Pancreas (tissue), 10 donors: ENCODE measurements at regions not wholly inside any gene's neighbourhood (a gene's known extent, or its start where the extent isn't known, plus 50 kb on each side); places are given as distances from the start of the nearest gene placed in this dataset.

Experiments
- ATAC-seq, 4 donors: fragments of 200-7000 bp; cut with Tn5 transposase; one replicate each; pipeline versions ENCODE4 v1.8.0 to v1.9.1; 2020; ENCODE audit warnings: mild to moderate bottlenecking in 4 of 4, moderate library complexity in 4 of 4
- DNase-seq, 6 donors: peaks; one replicate each; pipeline ENCODE4 v3.0.0-alpha.2; 2020
- FAIRE-seq: peaks from 2 replicates; lab custom pipeline; 2012; peaks lifted over from hg19 to GRCh38; lab: Jason Lieb, UNC
- H3K27ac ChIP-seq, 4 donors: fragments of 200-600 bp; sonication (generic); 1 replicate in 3 of 4; 2 replicates in 1 of 4; pipeline versions ENCODE4 v1.5.0 to v1.8.0; 2020
- H3K27me3 ChIP-seq, 4 donors: fragments of 200-600 bp; one replicate each; pipeline ENCODE4 v1.8.0; 2021
- H3K36me3 ChIP-seq, 3 donors: fragments of 200-600 bp; sonication (generic) in 1 of 3; one replicate each; pipeline versions ENCODE4 v1.5.0 to v1.8.0; 2020 to 2021
- H3K4me1 ChIP-seq, 3 donors: fragments of 200-600 bp; one replicate each; pipeline ENCODE4 v1.8.0; 2021
- H3K4me3 ChIP-seq, 4 donors: fragments of 200-600 bp; sonication (generic) in 2 of 4; one replicate each; pipeline versions ENCODE4 v1.5.0 to v1.8.0; 2020 to 2021
- H3K9me3 ChIP-seq, 4 donors: fragments of 200-600 bp; one replicate each; pipeline ENCODE4 v1.8.0; 2021
- WGBS, 2 donors: extraction: QIAGEN DNeasy Blood & Tissue Kit; methylation state at CpG; one replicate each; pipeline ENCODE4 v1.1.7; 2013; 5-methylcytosine and 5-hydroxymethylcytosine counted together
- intact Hi-C, 3 donors: fragments of 100-400 bp; cut with DNase I; formaldehyde crosslinking; loops; one replicate each; pipeline versions ENCODE4 v1.11.1 to v1.14.2; 2022
- TF ChIP-seq, protein P1 (sequence below), 4 donors: fragments of 200-600 bp; sonication (generic) in 3 of 4; IDR thresholded peaks; one replicate each; pipeline versions ENCODE4 v1.5.0 to v1.8.0; 2021; ENCODE audit warnings: antibody characterized with exemption in 4 of 4
- donor health status: healthy with polysubstance abuse.
- donor health status: DM: no; HTN: no; CAD: no; lungs with moderate emphysema.
- donor health status: DM: no; HTN: no; CAD: no.
- donor health status: control.
- donor health status: control.
- donor health status: Bipolar disorder and iron deficiency.
- donor health status: DM: yes; HTN: yes; CAD: no.
- donor health status: DM: no; HTN: no; CAD: no.
- donor health status: DM: no; HTN: no; CAD: no.
- donor health status: DM: yes; HTN: yes; CAD: no.

DNA sequence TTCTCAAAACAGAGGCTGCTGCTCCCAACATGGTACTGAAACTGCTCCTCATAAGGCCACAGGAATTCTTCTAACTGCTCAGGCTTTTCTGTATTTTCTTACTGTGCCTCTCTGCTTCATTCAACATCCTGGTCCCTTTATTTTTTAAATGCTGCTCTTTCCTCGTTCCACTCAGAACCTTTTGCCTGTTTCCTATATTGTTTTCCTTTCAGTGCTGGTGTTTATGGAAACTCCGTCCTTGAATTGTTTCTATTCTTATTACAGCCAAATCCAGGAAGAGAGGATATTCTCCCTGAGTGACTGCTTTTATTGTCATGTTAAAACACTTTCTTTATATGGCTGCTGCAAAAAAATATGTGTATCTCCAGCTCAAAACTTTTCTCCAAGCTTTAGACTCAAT, 173.0 kb upstream of the E2F7 start:
- Histone ChIP-seq H3K36me3 (no peaks in the 10 kb centered on the region), H3K4me3 (no peak overlapping the region), H3K27ac (no peak overlapping the region), H3K4me1 (no peaks in the 10 kb centered on the region), H3K9me3 (no peaks in the 10 kb centered on the region), H3K27me3 (no peaks in the 10 kb centered on the region)
- 53 to 68% methylated on average over 2 of the region's 2 CpGs for WGBS, 2 donors
- TF ChIP-seq, protein P1, sequence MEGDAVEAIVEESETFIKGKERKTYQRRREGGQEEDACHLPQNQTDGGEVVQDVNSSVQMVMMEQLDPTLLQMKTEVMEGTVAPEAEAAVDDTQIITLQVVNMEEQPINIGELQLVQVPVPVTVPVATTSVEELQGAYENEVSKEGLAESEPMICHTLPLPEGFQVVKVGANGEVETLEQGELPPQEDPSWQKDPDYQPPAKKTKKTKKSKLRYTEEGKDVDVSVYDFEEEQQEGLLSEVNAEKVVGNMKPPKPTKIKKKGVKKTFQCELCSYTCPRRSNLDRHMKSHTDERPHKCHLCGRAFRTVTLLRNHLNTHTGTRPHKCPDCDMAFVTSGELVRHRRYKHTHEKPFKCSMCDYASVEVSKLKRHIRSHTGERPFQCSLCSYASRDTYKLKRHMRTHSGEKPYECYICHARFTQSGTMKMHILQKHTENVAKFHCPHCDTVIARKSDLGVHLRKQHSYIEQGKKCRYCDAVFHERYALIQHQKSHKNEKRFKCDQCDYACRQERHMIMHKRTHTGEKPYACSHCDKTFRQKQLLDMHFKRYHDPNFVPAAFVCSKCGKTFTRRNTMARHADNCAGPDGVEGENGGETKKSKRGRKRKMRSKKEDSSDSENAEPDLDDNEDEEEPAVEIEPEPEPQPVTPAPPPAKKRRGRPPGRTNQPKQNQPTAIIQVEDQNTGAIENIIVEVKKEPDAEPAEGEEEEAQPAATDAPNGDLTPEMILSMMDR (IDR thresholded peaks at IDR 0.05), result no peak
- DNase-seq (no peak), ATAC-seq (no peak), FAIRE-seq (no peak)
- intact Hi-C loops, result no loop called here

DNA sequence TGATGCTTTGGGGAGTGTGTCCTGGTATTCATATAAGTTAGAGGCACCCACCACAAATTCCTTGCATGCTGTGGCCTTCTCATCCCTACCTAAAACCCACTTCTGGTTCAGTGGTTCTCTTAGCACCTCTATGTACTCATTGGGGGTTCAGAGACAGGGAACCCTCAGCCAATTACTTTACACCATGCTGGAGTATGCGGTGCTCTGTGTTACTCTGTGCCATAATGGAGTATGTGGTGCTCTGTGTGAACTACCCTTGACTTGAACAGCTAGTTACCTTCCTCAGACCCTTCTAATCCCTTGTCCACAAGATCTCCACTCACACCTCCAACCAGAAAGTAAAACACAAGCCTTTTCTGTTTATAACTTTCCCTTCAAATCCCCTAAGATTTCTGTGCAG, 172.5 kb upstream of the E2F7 start:
- DNase-seq (no peak), ATAC-seq (no peak), FAIRE-seq (no peak)
- TF ChIP-seq, protein P1 (IDR thresholded peaks at IDR 0.05), result no peak
- Histone ChIP-seq H3K4me3 (no peak overlapping the region), H3K27me3 (no peaks in the 10 kb centered on the region), H3K27ac (no peak overlapping the region), H3K36me3 (no peaks in the 10 kb centered on the region), H3K9me3 (no peaks in the 10 kb centered on the region), H3K4me1 (no peaks in the 10 kb centered on the region)
- intact Hi-C loops, result no loop called here
- 71 to 95% methylated on average over 1 of the region's 1 CpG for WGBS, 2 donors

DNA sequence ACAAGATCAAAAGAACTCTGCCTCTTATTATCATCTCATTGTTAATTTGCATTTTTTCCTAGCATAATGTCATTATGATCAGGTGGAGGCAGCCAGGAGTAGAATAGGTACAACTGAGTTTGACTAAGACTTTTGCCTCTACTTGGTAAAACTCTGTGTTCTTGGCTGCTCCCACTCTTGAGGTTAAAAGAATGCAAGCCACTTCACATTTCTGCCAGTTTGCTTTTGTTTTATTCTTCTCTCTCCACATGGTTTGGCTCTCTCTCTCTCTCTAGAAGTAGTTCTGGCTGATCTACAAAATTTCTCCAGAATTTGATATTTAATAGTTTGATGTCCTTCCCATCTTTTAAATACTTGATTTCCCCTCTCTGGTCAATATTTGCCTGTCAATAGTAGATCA, 170.7 kb upstream of the E2F7 start:
- intact Hi-C loops, result no loop called here
- TF ChIP-seq, protein P1 (IDR thresholded peaks at IDR 0.05), result no peak
- H3K36me3 ChIP-seq, result no peaks in the 10 kb centered on the region
- FAIRE-seq (no peak), ATAC-seq (no peak), DNase-seq (no peak)
- H3K4me1 ChIP-seq, result no peaks in the 10 kb centered on the region
- no peaks in the 10 kb centered on the region for H3K27me3 ChIP-seq
- no peaks in the 10 kb centered on the region for H3K9me3 ChIP-seq
- H3K27ac ChIP-seq, result no peak overlapping the region
- H3K4me3 ChIP-seq, result no peak overlapping the region

DNA sequence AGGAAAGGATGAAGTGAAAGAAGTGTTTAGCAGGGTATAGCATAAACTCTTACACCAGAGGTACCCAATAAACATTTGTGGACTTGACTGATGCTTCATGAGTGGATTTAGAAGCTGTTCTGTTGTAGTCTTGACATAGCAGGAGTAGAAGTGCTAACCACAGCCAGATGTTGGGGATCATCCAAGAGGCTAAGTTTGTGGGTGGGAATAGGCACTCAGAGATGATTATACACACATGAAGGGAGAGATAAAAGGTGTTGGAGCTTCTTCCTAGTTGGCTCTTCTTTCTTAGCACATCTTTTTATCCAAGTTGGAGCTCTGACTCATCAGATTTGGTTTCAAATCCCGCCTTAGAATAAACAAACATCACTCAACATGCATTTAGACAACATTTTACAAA, 166.7 kb upstream of the E2F7 start:
- ATAC-seq (peak in 3 of 4 donors; percentile 33 to 39 (median 36)), FAIRE-seq (no peak), DNase-seq (no peak)
- intact Hi-C loops, result no loop called here
- Histone ChIP-seq H3K27me3 (no peaks in the 10 kb centered on the region), H3K27ac (peak overlapping the region in 1 of 4 donors; percentile 28), H3K9me3 (no peaks in the 10 kb centered on the region), H3K4me1 (no peaks in the 10 kb centered on the region), H3K4me3 (no peak overlapping the region), H3K36me3 (no peaks in the 10 kb centered on the region)
- 66 to 75% methylated on average over 1 of the region's 1 CpG for WGBS, 2 donors
- TF ChIP-seq, protein P1 (IDR thresholded peaks at IDR 0.05), result no peak

DNA sequence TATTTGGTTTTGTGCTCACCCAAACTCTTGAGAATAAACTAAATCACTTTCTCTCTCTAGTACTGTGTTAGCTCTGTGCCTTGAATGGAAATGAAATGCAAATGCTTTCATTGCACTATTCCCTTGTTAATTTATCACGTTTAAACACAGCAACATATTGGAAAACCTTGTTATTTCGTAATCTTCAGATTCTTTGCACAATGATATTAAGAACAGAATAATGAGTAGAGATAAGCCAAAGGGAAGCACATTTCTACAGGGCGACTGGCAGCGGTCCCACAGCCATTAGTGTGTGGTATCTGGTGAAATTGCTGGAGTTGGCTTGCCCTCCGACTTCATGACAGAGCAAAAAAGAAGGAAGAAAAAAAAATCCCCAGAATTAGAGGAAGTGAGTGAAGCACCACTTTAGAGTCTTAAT, 166.1 kb upstream of the E2F7 start:
- intact Hi-C loops, result no loop called here
- ATAC-seq (peak; percentile 63 to 94 (median 92)), FAIRE-seq (no peak), DNase-seq (peak in 5 of 6 donors; percentile 43 to 65 (median 61))
- TF ChIP-seq, protein P1 (IDR thresholded peaks at IDR 0.05), result no peak
- no peaks in the 10 kb centered on the region for H3K36me3 ChIP-seq
- H3K9me3 ChIP-seq, result no peaks in the 10 kb centered on the region
- 1% methylated on average over 5 of the region's 5 CpGs for WGBS, 2 donors
- no peaks in the 10 kb centered on the region for H3K27me3 ChIP-seq
- H3K4me1 ChIP-seq, result no peaks in the 10 kb centered on the region
- H3K4me3 ChIP-seq, result no peak overlapping the region
- peak overlapping the region in 1 of 4 donors; percentile 28 for H3K27ac ChIP-seq
